Nephron (organoid): ENCODE measurements at regions not wholly inside any gene's neighbourhood (a gene's known extent, or its start where the extent isn't known, plus 50 kb on each side); places are given as distances from the start of the nearest gene placed in this dataset.

Experiments used
- H3K27ac Mint-ChIP-seq, 3 experiments: 2 replicates each; pipeline ENCODE4 v1.8.0; 2020; ENCODE audit warnings: mixed read lengths in 3 of 3, mild to moderate bottlenecking in 2 of 3, moderate library complexity in 1 of 3
- H3K27me3 Mint-ChIP-seq: 2 replicates; pipeline ENCODE4 v1.8.0; 2021; ENCODE audit warnings: low read depth, mild to moderate bottlenecking, moderate library complexity, mixed read lengths
- H3K36me3 Mint-ChIP-seq: 2 replicates; pipeline ENCODE4 v1.8.0; 2020; ENCODE audit warnings: low read depth, mixed read lengths
- H3K4me1 Mint-ChIP-seq: 2 replicates; pipeline ENCODE4 v1.8.0; 2020; ENCODE audit warnings: mixed read lengths
- H3K4me3 Mint-ChIP-seq, 3 experiments: 2 replicates each; pipeline ENCODE4 v1.8.0; 2020; ENCODE audit warnings: mild to moderate bottlenecking in 3 of 3, mixed read lengths in 3 of 3, moderate library complexity in 2 of 3
- H3K9me3 Mint-ChIP-seq: 2 replicates; pipeline ENCODE4 v1.8.0; 2020; ENCODE audit warnings: mixed read lengths
- CTCF ChIP-seq, 3 experiments: fragments of 200-600 bp; sonication (generic); IDR thresholded peaks; one replicate each; pipeline ENCODE4 v1.5.0; 2021; ENCODE audit warnings: antibody characterized with exemption in 3 of 3; ENCODE audit not compliant: unreplicated experiment in 3 of 3

GRCh38 chr1:17929224-17929623, 174.1 kb downstream of the ACTL8 start:
- Mint-ChIP-seq H3K4me3 (no peak overlapping the region), H3K27me3 (peaks cover 72% of the 10 kb centered on the region), H3K36me3 (no peaks in the 10 kb centered on the region), H3K4me1 (peaks cover 17% of the 10 kb centered on the region), H3K9me3 (peaks cover 3% of the 10 kb centered on the region), H3K27ac (no peak overlapping the region)
- no peak for TF ChIP-seq CTCF (IDR thresholded peaks at IDR 0.05; ENCODE audit: unreplicated experiment in 3 of 3)

- no peak overlapping the region for H3K4me3 Mint-ChIP-seq
- no peak for TF ChIP-seq CTCF (IDR thresholded peaks at IDR 0.05; ENCODE audit: unreplicated experiment in 3 of 3)
- no peak overlapping the region for H3K27ac Mint-ChIP-seq
- H3K36me3 Mint-ChIP-seq: no peaks in the 10 kb centered on the region
- H3K27me3 Mint-ChIP-seq: peaks cover 67% of the 10 kb centered on the region
- H3K9me3 Mint-ChIP-seq: peaks cover 3% of the 10 kb centered on the region
- H3K4me1 Mint-ChIP-seq: peaks cover 17% of the 10 kb centered on the region
Measured at GRCh38 chr1:17930635-17931034, 175.5 kb downstream of the ACTL8 start.

GRCh38 chr1:17932164-17932563, 175.4 kb upstream of the IGSF21 start:
- no peak overlapping the region for H3K27ac Mint-ChIP-seq
- no peaks in the 10 kb centered on the region for H3K36me3 Mint-ChIP-seq
- H3K4me3 Mint-ChIP-seq: no peak overlapping the region
- H3K27me3 Mint-ChIP-seq: peaks cover 61% of the 10 kb centered on the region
- H3K4me1 Mint-ChIP-seq: peaks cover 17% of the 10 kb centered on the region
- TF ChIP-seq CTCF (IDR thresholded peaks at IDR 0.05; ENCODE audit: unreplicated experiment in 3 of 3): no peak
- peaks cover 3% of the 10 kb centered on the region for H3K9me3 Mint-ChIP-seq

- H3K27me3 Mint-ChIP-seq: peaks cover 48% of the 10 kb centered on the region
- TF ChIP-seq CTCF (IDR thresholded peaks at IDR 0.05; ENCODE audit: unreplicated experiment in 3 of 3): no peak
- H3K4me3 Mint-ChIP-seq: no peak overlapping the region
- peaks cover 3% of the 10 kb centered on the region for H3K9me3 Mint-ChIP-seq
- no peak overlapping the region for H3K27ac Mint-ChIP-seq
- peaks cover 11% of the 10 kb centered on the region for H3K4me1 Mint-ChIP-seq
- no peaks in the 10 kb centered on the region for H3K36me3 Mint-ChIP-seq
Measured at GRCh38 chr1:17933501-17933900, 174.1 kb upstream of the IGSF21 start.

- H3K36me3 Mint-ChIP-seq: no peaks in the 10 kb centered on the region
- peaks cover 3% of the 10 kb centered on the region for H3K9me3 Mint-ChIP-seq
- no peak for TF ChIP-seq CTCF (IDR thresholded peaks at IDR 0.05; ENCODE audit: unreplicated experiment in 3 of 3)
Measured at GRCh38 chr1:17933971-17934370, 173.6 kb upstream of the IGSF21 start.

GRCh38 chr1:17935230-17935629, 172.4 kb upstream of the IGSF21 start:
- Mint-ChIP-seq H3K27ac (no peak overlapping the region), H3K4me1 (peaks cover 11% of the 10 kb centered on the region), H3K27me3 (peaks cover 44% of the 10 kb centered on the region), H3K4me3 (no peak overlapping the region), H3K36me3 (no peaks in the 10 kb centered on the region), H3K9me3 (peaks cover 3% of the 10 kb centered on the region)
- no peak for TF ChIP-seq CTCF (IDR thresholded peaks at IDR 0.05; ENCODE audit: unreplicated experiment in 3 of 3)

More at GRCh38 chr1:17933971-17934370, 173.6 kb upstream of the IGSF21 start:
- peaks cover 44% of the 10 kb centered on the region for H3K27me3 Mint-ChIP-seq
- H3K27ac Mint-ChIP-seq: no peak overlapping the region
- H3K4me1 Mint-ChIP-seq: peaks cover 11% of the 10 kb centered on the region
- H3K4me3 Mint-ChIP-seq: no peak overlapping the region
